AG10803 (cell line): ENCODE measurements at regions not wholly inside any gene's neighbourhood (a gene's known extent, or its start where the extent isn't known, plus 50 kb on each side); places are given as distances from the start of the nearest gene placed in this dataset.
A peak's percentile ranks its signal among the peaks of the same experiment; 100 is the strongest.

Experiments used
- DNase-seq: peaks from one replicate; pipeline ENCODE4 v3.0.0; 2010; ENCODE audit warnings: low read depth
- H3K4me3 ChIP-seq: 2 replicates; pipeline ENCODE4 v1.5.1; 2011; ENCODE audit warnings: mild to moderate bottlenecking, low read length, control low read depth
- CTCF ChIP-seq: conservative IDR thresholded peaks from 2 replicates; pipeline ENCODE4 v1.5.1; 2011; ENCODE audit warnings: mild to moderate bottlenecking, low read length, control low read depth, inconsistent platforms

GRCh38 chr15:98025237-98025636 is 64.7 kb downstream of the ARRDC4 start:
- DNase-seq, result peak; percentile 77
- TF ChIP-seq CTCF, result no peak
- no peak overlapping the region for H3K4me3 ChIP-seq

GRCh38 chr15:98034731-98035130 is 74.2 kb downstream of the ARRDC4 start:
- no peak for DNase-seq
- no peak for TF ChIP-seq CTCF
- H3K4me3 ChIP-seq, result no peak overlapping the region

- no peak for DNase-seq
- H3K4me3 ChIP-seq, result no peak overlapping the region
- TF ChIP-seq CTCF, result no peak
Measured at GRCh38 chr15:98035134-98035533, 74.6 kb downstream of the ARRDC4 start.

- no peak for TF ChIP-seq CTCF
- no peak overlapping the region for H3K4me3 ChIP-seq
- DNase-seq, result no peak
Measured at GRCh38 chr15:98035577-98036010, 75.1 kb downstream of the ARRDC4 start.

- DNase-seq, result no peak
- no peak overlapping the region for H3K4me3 ChIP-seq
- no peak for TF ChIP-seq CTCF
Measured at GRCh38 chr15:98039596-98039995, 79.1 kb downstream of the ARRDC4 start.

- no peak for DNase-seq
- no peak overlapping the region for H3K4me3 ChIP-seq
- no peak for TF ChIP-seq CTCF
Measured at GRCh38 chr15:98040146-98040545, 79.6 kb downstream of the ARRDC4 start.

- no peak overlapping the region for H3K4me3 ChIP-seq
- TF ChIP-seq CTCF, result no peak
- DNase-seq, result peak; percentile 18
Measured at GRCh38 chr15:98043160-98044014, 82.9 kb downstream of the ARRDC4 start.
